CD1c-positive myeloid dendritic cell (primary cell): ENCODE measurements at regions not wholly inside any gene's neighbourhood (a gene's known extent, or its start where the extent isn't known, plus 50 kb on each side); places are given as distances from the start of the nearest gene placed in this dataset.

Source experiments
- DNase-seq: peaks from one replicate; pipeline ENCODE4 v3.0.0-alpha.2; 2016; ENCODE audit errors: extremely low spot score

DNA sequence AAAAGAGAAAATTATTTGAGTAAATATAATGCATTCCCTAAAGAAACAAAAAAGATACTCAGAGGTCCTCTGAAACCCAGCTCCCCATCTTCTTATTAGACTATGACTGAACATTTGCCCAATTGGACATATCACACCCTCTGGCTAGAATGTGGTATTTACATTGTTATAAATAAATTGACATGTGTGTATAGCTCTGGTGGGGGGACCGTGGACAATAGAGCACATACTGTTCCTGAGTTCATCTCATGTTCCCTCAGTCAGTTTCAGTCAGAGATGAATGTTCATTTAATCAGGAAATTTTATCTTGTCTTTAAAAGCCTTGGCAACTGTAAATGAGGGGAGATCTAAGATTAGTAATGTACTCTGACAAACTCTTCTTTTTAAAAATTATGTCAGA, 459.3 kb upstream of the ADAMTS5 start:
- DNase-seq = no peak

DNA sequence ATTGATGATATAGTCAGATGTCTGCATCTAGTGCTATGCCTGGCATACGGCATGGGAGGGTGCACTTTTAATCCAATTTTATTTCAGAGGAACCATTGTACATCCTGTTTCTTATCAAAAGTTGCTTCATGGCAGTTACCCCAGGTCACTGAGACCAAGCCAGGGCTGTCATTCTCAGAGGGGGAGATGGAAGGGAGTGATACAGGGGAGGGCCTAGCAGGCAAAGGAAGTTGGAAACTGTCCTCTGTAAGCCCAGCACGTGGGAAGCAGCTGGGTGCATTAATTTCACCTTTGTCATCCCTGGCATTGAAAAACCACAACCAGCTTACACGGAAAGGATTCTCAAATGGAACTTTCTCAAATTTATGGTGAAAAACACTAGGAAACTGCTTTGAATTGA, 458.7 kb upstream of the ADAMTS5 start:
- no peak for DNase-seq

GRCh38 chr21:27425172-27425571, 458.3 kb upstream of the ADAMTS5 start:
- DNase-seq = no peak

GRCh38 chr21:27424601-27425000, 457.7 kb upstream of the ADAMTS5 start:
- DNase-seq = no peak

GRCh38 chr21:27423906-27424595, 457.2 kb upstream of the ADAMTS5 start:
- DNase-seq = no peak

GRCh38 chr21:27423038-27423437, 456.1 kb upstream of the ADAMTS5 start:
- DNase-seq = no peak

- DNase-seq = no peak
Observed at GRCh38 chr21:27422435-27422834, 455.5 kb upstream of the ADAMTS5 start.

GRCh38 chr21:27421654-27422053, 454.8 kb upstream of the ADAMTS5 start:
- DNase-seq = no peak

DNA sequence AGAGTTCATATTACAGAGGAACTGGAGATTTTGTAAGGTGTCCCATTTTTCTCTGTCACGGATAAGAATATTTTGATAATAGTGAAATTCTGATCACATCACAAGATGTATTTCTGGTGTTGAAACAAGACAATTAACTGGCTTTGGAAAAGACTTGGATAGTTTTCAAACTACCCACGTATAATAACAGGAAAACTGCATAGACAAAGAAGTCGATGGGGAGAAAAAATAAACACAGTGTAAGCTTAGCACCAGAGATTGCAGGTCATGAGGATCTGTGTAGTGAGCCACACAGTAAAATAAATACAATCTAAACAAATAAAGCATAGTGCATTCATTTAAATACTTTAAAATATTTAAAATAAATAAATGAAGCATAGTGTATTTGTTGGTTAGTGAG, 452.3 kb upstream of the ADAMTS5 start:
- no peak for DNase-seq

GRCh38 chr21:27418346-27418745, 451.5 kb upstream of the ADAMTS5 start:
- DNase-seq = no peak

- no peak for DNase-seq
Observed at GRCh38 chr21:27412530-27412929, 445.6 kb upstream of the ADAMTS5 start.

DNA sequence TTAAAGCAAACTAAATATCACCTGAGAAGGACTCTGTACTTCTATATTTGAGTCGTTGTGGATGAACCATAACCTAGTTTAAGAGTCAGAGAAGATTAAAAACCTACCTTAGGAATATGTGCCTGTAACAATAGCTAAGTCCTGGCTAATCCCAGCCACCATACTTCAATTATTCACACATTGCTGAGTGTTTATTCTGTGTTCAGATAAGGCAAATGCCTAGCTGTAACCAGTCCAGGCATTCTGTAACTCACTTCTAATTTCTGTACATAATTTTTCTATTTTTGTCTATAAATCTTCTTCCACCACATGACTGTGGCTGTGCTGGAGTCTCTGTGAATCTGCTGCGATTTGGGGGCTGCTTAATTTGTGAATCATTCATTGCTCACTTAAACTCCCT, 441.9 kb upstream of the ADAMTS5 start:
- no peak for DNase-seq

- no peak for DNase-seq
Observed at GRCh38 chr21:27407271-27407670, 440.4 kb upstream of the ADAMTS5 start.

- no peak for DNase-seq
Observed at GRCh38 chr21:27406300-27407009, 439.6 kb upstream of the ADAMTS5 start.

GRCh38 chr21:27403011-27403410, 436.1 kb upstream of the ADAMTS5 start:
- no peak for DNase-seq

GRCh38 chr21:27400045-27400444, 433.2 kb upstream of the ADAMTS5 start:
- no peak for DNase-seq

- no peak for DNase-seq
Observed at GRCh38 chr21:27397578-27397977, 430.7 kb upstream of the ADAMTS5 start.

GRCh38 chr21:27393726-27394125, 426.8 kb upstream of the ADAMTS5 start:
- DNase-seq = no peak

- no peak for DNase-seq
Observed at GRCh38 chr21:27391990-27392389, 425.1 kb upstream of the ADAMTS5 start.

GRCh38 chr21:27390384-27390783, 423.5 kb upstream of the ADAMTS5 start:
- DNase-seq = no peak

- no peak for DNase-seq
Observed at GRCh38 chr21:27388825-27389224, 421.9 kb upstream of the ADAMTS5 start.

DNA sequence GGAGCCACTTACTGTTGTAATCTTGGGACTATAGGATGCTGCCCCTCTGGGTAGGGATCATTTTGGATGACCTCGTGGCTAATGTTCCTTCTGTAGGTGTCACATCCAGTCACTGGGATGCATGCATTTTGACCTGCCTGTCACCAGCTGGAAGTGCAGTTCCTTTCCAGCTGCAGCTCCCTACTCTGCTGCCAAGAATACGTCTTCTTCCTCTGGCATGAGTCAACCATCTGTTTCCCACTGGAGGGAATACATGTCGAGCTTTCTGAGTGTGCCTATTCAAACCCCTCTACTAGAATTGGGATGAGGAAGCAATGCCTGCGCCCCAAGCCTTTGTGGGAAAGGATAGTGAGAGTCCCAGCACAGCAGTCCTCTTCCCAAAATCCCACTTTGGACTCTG, 415.5 kb upstream of the ADAMTS5 start:
- no peak for DNase-seq

DNA sequence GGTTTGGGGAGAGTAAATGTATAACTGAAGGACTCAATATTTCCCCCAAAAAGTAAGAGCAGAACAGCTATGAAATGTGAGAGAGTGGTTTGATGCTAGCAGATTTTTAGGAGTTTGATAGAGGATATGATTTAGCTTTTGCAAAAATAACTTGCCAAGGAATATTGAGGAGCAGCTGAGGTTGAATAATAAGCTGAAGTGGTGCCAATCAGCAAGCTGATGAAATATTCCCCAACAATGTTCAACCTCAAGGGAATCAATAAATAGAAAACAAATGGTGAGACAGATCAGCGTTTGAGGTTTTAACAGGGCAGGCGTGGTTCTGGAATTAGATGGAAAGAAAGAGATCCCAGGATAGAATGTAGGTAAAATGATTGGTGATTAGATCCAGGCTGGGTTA, 413.4 kb upstream of the ADAMTS5 start:
- no peak for DNase-seq

DNA sequence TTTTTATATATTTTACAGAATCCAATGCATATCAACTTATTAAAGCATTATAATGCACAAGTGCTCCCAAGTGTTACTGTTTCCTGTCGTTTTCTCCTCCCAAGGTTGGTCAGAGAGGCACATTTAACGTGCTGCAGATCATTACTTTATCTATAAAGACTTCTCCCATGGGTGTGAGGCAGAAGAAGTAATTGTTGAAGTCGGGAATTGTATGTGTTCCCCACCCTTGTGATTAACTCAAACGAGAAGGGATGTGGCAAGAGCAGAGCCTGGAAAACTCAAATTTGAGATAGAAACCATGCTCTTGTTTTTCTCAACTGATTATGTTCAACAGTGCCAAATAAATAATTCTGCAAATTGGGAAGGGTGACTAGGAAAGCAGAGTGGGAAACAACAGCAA, 412.5 kb upstream of the ADAMTS5 start:
- DNase-seq = no peak
